NCI-H2171 (cell line): ENCODE measurements at regions not wholly inside any gene's neighbourhood (a gene's known extent, or its start where the extent isn't known, plus 50 kb on each side); places are given as distances from the start of the nearest gene placed in this dataset.

ENCODE experiments used
- DNase-seq: peaks from one replicate; lab custom pipeline; 2025; lab: John Stamatoyannopoulos, UW

GRCh38 chr20:22404419-22405170 lies 179.8 kb downstream of the FOXA2 start:
- DNase-seq = no peak

DNA sequence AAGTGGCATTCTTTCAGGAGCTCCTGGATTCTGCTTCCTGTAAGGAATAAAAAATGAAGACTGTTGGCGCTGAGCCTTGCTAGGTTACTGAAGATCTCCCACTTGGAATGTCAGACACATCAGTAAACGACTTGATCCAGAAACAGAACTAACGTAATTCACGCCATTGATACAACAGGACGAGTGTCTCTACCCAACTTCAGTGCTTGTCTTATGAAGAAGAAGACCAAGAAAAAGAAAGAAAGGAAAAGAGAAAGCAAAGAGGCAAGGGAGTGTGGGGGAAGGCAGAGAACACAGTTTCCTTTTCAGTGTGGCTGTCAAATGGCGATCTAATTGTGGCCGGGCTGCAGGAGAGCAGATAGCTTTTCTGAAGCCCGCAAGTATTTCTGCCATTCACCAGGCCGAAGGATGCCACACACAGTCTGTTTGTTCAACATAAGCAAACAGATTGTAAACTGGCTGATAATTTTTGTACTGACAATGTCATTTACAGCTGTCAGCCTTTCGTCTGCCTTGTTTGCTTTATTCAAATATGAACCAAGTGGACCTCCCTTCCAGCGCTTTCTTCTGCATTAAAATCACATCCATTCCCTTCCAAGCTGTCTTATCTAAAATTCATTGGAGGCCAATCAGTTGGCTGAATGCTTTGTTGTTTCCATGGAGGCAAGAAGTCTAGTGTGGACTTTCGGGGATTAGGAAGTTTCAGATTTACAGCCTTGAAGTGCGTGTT lies 180.6 kb downstream of the FOXA2 start:
- no peak for DNase-seq

- DNase-seq = no peak
These were observed 181.2 kb downstream of the FOXA2 start for GRCh38 chr20:22403022-22403631.

DNA sequence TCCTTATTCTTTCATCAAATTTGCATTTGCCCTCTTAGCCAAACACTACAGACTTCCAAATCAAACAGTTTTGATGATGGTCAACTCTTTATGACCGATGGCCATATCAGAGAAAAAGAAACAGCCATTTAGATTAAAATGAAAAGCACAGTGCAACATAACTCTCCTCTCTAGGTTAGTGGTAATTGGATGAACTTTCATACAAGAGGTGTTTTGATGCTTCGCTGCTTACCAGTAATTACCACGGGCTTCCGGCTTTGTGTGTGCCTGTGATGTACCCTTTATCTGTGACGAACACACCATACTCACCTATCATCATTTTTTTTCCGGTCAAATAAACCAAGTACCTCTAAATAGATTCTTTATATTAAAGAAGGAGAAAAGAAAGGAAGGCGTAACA lies 181.8 kb downstream of the FOXA2 start:
- no peak for DNase-seq

DNA sequence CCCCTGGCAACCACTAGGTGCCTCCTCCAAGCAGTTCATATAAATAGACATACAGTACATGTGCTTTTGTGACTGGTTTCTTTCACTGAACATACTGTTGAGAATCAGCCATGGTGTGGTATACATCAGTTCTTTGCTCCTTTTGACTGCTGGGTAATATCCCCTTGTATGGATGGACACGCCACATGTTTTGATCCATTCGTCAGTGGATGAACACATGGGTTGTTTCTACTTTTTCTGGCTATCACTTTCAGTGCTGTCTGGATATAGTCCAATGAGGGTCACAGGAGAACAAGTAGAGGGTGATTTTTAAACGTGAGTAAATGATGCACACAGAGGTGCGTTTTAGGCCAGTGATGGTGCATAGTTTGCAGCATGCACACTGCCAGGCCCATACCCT lies 183.9 kb downstream of the FOXA2 start:
- no peak for DNase-seq

- DNase-seq = no peak
These were observed 189.8 kb downstream of the FOXA2 start for GRCh38 chr20:22394583-22394982.

GRCh38 chr20:22390543-22390903 lies 193.8 kb downstream of the FOXA2 start:
- DNase-seq = no peak

- no peak for DNase-seq
These were observed 194.4 kb downstream of the FOXA2 start for GRCh38 chr20:22389836-22390542.

GRCh38 chr20:22387452-22387851 lies 196.9 kb downstream of the FOXA2 start:
- no peak for DNase-seq

DNA sequence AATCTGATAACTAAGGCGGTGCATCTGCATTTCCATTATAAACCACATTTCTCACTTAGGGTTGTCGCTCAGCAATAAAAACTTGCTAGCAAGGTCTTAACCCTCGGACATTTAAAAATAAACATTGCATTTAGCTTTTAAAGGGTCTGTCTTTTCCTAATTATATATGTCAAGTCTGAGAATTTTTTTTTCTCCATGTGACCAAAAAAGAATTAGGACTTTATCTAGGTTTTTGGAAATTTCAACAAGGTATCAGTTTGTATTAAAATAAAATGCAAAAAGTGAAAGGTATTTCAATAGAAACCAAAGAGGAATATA lies 198.1 kb downstream of the FOXA2 start:
- no peak for DNase-seq

DNA sequence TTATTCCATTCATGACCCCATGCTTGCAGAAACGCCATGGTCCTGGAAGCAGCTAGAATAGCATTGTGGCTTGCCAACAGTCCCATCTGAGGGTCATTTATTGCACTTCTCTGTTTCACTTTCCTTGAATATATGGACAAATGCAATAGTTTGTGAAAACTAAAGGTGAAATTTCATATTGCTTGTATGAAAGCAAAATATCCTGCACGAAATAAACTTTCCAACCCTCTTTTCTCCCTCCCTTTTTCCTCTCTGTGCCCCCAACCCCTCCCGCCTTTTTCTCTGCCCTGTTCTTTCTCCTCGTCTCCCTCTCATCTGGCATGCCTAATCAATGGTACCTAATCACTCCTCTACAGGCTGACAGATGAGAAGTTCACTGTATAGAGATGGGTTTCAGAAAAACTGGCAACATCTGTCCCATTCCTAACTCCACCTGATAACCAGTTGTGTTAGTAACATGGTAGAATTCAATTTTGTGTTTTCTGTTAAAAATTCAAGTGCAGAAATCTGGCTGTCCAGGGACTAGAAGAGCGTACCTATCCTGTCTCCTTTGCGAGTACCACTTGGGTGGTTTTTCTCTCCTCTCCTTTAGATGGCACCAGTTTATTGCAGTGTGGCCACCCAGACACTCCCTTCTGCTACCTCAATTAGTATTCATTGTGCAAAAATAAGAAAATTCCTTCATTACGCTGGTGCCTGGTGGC lies 198.6 kb downstream of the FOXA2 start:
- no peak for DNase-seq

DNA sequence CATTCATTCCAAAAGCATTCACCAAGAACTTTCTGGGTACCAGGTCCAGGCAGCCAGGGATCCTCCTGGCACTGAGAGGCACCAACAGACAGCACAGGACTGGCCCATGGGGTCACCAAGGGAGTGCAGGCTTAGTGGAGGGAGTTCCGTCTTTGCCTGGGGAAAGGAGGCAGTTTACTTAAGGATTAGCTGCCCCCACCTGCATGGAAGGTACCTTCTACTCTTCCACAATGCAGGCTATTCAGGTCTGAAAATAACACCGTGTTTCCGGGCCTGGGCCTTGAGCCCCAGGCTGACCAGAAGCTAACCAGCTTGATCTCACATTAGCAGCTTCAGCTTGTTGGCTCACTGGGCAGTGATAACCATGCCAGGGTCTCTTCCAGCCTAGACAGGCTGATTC lies 199.4 kb downstream of the FOXA2 start:
- DNase-seq = no peak

- no peak for DNase-seq
These were observed 201.2 kb downstream of the FOXA2 start for GRCh38 chr20:22383156-22383555.

DNA sequence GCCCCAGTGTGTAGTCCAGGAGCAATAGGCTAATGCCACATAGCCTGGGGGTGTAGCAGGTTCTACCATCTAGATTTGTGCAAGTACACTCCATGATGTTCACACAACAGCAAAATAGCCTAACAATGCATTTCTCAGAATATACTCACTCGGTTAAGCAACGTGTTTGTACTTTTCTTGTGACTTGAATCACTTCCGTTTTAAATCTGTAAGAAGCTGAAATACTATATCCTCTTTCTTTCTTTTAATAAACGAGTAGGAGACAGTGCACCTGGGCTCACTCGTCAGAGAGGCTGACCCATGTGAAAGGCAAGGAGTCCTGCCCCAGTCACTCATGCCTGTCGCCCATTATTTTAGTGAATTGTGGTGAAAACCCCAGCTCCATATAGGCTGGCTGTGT lies 201.6 kb downstream of the FOXA2 start:
- DNase-seq = no peak

GRCh38 chr20:22381812-22382416 lies 202.5 kb downstream of the FOXA2 start:
- DNase-seq = no peak

DNA sequence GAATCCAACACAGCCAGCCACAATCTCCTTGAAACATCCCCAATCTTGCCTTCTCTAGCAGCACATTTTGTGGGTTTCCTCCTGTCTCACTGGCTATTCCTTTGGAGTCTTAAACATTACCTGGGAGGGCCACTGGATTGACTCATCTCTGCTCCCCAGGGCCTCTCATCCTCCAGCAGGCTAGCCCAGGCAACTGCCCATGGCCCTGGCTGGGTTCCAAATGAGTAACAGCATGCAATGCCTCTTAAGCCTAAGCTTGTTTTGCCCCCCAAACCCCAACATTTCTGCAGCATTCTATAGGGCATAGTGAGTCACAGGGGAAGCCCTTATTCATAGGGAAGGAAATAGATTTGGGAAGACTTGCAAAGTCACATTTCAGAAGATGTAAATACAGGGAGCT lies 204.9 kb downstream of the FOXA2 start:
- no peak for DNase-seq

- DNase-seq = no peak
These were observed 209.4 kb downstream of the FOXA2 start for GRCh38 chr20:22374678-22375590.

DNA sequence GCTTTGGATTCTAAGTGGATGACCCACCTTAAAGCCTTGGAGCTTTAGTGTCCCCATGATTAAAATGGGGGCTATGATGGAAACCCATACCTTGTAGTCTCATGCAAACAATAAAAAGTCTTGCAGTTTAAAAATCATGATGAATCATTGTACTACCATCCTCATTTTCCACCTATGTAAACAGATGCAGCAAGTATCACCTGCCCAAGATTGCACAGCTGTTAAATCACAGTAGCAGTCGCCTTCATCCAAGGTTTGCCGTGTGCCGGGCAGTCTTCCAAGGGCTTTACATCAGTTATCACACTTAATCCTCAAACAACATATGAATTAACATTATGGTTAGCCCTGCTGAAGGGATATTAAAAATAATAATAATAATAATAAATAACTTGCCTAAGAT lies 210.3 kb downstream of the FOXA2 start:
- no peak for DNase-seq

DNA sequence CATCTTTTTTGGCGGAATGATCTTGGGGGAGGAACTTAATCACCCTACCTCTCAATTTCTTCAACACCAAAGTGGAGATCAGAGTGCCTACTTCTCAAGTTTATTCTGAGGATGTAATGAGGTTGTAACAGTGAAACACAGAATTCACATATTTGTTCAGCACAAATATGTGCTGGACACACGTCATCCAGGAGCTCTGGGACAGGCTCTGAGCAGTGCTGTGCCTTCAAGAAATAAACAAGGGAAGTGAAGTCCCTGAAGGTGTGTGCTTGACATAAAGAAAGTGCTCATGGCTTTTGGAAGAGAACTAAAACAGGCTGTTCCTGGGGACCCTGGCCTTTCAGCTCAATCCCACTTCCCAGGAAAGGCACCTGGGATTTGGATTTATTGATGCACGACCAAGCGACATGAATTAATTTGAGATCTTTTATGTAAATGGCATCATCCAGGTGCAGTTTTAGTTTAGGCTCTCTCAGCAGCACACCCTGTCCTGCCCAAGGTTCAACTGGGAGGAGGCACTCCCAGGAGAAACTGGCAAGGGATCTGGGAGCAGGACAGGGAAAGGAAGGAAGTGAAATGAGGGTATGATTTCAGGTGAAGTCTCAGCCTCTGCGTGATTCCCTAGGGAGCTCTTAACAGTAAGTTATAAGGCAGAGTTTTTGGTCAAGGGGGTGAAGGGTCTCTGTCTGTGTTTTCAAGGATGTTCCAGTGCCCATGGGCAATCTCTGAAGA lies 211.0 kb downstream of the FOXA2 start:
- DNase-seq = no peak

- no peak for DNase-seq
These were observed 212.5 kb downstream of the FOXA2 start for GRCh38 chr20:22371843-22372242.
